ENCODE measurements at regions not wholly inside any gene's neighbourhood (a gene's known extent, or its start where the extent isn't known, plus 50 kb on each side); places are given as distances from the start of the nearest gene placed in this dataset.
A peak's percentile ranks its signal among the peaks of the same experiment; 100 is the strongest.

DNA sequence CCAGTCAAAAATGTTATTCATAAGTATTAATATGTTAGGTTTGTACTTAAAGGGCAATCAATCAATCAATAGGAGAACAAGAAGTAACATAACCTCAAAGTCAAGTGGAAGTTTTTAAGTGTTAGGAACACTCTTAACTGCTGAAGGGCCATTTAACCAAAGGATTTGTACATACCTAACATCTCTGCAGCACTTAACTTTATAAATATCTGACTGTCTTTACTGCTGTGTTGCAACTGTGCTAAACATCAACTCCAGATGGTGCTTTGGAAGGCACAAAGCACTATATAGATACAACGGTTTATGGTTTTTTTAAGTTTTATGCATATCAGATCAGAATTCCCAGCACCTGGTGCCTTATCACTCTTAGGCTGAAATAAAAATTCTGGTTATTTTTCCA, 604.9 kb upstream of the PTGER4 start:
- TF ChIP-seq, protein P1, sequence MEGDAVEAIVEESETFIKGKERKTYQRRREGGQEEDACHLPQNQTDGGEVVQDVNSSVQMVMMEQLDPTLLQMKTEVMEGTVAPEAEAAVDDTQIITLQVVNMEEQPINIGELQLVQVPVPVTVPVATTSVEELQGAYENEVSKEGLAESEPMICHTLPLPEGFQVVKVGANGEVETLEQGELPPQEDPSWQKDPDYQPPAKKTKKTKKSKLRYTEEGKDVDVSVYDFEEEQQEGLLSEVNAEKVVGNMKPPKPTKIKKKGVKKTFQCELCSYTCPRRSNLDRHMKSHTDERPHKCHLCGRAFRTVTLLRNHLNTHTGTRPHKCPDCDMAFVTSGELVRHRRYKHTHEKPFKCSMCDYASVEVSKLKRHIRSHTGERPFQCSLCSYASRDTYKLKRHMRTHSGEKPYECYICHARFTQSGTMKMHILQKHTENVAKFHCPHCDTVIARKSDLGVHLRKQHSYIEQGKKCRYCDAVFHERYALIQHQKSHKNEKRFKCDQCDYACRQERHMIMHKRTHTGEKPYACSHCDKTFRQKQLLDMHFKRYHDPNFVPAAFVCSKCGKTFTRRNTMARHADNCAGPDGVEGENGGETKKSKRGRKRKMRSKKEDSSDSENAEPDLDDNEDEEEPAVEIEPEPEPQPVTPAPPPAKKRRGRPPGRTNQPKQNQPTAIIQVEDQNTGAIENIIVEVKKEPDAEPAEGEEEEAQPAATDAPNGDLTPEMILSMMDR (IDR thresholded peaks at IDR 0.05), result no peak
- no peak overlapping the region for H3K27ac Mint-ChIP-seq (ENCODE audit: unreplicated experiment)
- no peak for DNase-seq (ENCODE audit: low spot score)
- no peaks in the 10 kb centered on the region for H3K4me1 Mint-ChIP-seq (ENCODE audit: low read depth)
- H3K9me3 Mint-ChIP-seq (ENCODE audit: low read depth), result no peaks in the 10 kb centered on the region
- H3K36me3 Mint-ChIP-seq (ENCODE audit: low read depth), result no peaks in the 10 kb centered on the region
- H3K4me3 Mint-ChIP-seq (ENCODE audit: unreplicated experiment), result no peak overlapping the region
- H3K27me3 Mint-ChIP-seq (ENCODE audit: low read depth), result peaks cover 25% of the 10 kb centered on the region

DNA sequence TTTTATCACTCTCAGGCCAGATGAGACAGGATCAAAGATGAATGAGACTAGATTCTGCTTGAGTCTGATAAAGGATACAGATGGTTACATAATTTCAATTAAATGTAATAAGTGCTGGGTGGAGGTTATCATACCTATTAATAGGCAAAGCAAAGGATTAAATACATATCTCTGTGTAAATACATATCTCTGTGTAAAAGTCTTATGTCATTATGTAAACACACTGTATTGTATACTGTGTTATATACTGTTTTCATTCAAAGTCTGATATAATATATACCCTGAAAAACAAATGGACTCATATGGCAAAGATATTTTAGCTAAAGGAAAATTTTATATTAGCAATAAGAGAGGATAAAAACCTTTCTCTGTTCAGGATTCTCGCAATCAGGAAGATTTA, 605.8 kb upstream of the PTGER4 start:
- no peak for DNase-seq (ENCODE audit: low spot score)
- peaks cover 27% of the 10 kb centered on the region for H3K27me3 Mint-ChIP-seq (ENCODE audit: low read depth)
- no peaks in the 10 kb centered on the region for H3K4me1 Mint-ChIP-seq (ENCODE audit: low read depth)
- H3K9me3 Mint-ChIP-seq (ENCODE audit: low read depth), result no peaks in the 10 kb centered on the region
- no peak overlapping the region for H3K27ac Mint-ChIP-seq (ENCODE audit: unreplicated experiment)
- H3K4me3 Mint-ChIP-seq (ENCODE audit: unreplicated experiment), result no peak overlapping the region
- no peaks in the 10 kb centered on the region for H3K36me3 Mint-ChIP-seq (ENCODE audit: low read depth)
- TF ChIP-seq, protein P1 (IDR thresholded peaks at IDR 0.05), result no peak

DNA sequence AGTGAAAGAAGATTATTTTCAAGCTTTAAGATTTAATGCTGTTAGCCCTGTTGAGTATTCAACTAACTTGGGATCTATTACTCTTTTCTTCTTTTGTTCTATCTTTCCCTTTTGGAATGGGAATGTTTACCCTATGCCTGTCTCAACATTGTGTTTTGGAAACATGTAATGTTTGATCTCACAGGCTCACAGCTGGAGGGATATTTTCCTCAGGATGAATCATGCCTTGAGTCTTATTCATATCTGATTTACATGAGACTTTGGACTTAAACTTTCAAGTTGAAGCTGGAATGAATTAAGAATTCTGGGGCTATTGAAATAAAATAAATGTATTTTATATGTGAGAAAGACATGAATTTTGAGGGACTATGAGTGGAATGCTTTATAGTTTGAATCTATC, 607.8 kb upstream of the PTGER4 start:
- H3K27me3 Mint-ChIP-seq (ENCODE audit: low read depth), result peaks cover 21% of the 10 kb centered on the region
- no peaks in the 10 kb centered on the region for H3K36me3 Mint-ChIP-seq (ENCODE audit: low read depth)
- H3K27ac Mint-ChIP-seq (ENCODE audit: unreplicated experiment), result no peak overlapping the region
- H3K4me3 Mint-ChIP-seq (ENCODE audit: unreplicated experiment), result no peak overlapping the region
- no peaks in the 10 kb centered on the region for H3K9me3 Mint-ChIP-seq (ENCODE audit: low read depth)
- DNase-seq (ENCODE audit: low spot score), result no peak
- no peaks in the 10 kb centered on the region for H3K4me1 Mint-ChIP-seq (ENCODE audit: low read depth)
- TF ChIP-seq, protein P1 (IDR thresholded peaks at IDR 0.05), result no peak

- TF ChIP-seq, protein P1 (IDR thresholded peaks at IDR 0.05), result no peak
- Mint-ChIP-seq H3K27me3 (ENCODE audit: low read depth) (peaks cover 22% of the 10 kb centered on the region), H3K9me3 (ENCODE audit: low read depth) (no peaks in the 10 kb centered on the region), H3K4me3 (ENCODE audit: unreplicated experiment) (no peak overlapping the region), H3K27ac (ENCODE audit: unreplicated experiment) (no peak overlapping the region), H3K4me1 (ENCODE audit: low read depth) (no peaks in the 10 kb centered on the region), H3K36me3 (ENCODE audit: low read depth) (no peaks in the 10 kb centered on the region)
- peak; percentile 79 for DNase-seq (ENCODE audit: low spot score)
Observed at GRCh38 chr5:40066616-40067015, 613.1 kb upstream of the PTGER4 start.

- Mint-ChIP-seq H3K4me1 (ENCODE audit: low read depth) (no peaks in the 10 kb centered on the region), H3K27ac (ENCODE audit: unreplicated experiment) (no peak overlapping the region), H3K36me3 (ENCODE audit: low read depth) (no peaks in the 10 kb centered on the region), H3K27me3 (ENCODE audit: low read depth) (peaks cover 16% of the 10 kb centered on the region), H3K4me3 (ENCODE audit: unreplicated experiment) (no peak overlapping the region), H3K9me3 (ENCODE audit: low read depth) (no peaks in the 10 kb centered on the region)
- TF ChIP-seq, protein P1 (IDR thresholded peaks at IDR 0.05), result no peak
- DNase-seq (ENCODE audit: low spot score), result no peak
Observed at GRCh38 chr5:40052808-40053207, 626.9 kb upstream of the PTGER4 start.
